ENCODE measurements at regions not wholly inside any gene's neighbourhood (a gene's known extent, or its start where the extent isn't known, plus 50 kb on each side); places are given as distances from the start of the nearest gene placed in this dataset.

DNA sequence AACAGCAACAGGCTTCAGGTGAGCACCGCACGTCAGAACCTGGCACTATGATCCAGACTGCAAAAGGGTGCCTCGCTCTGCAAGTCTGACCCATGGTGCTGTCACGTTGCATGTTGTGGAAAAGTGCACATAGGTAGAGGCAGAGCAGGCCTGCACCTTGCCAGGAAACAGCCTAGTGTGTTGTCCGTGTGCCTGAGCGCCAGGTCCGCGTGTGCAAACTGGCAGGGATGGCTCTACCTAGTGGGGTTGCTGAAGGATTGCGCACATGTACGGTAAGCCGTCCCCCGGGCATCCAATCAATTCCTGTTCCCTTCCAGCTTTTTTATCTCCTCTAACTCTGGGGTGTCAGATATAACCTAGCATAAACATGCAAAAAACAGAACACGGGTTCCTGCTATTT, 219.5 kb downstream of the NXNL2 start:
- TF ChIP-seq POLR2AphosphoS5 (IDR thresholded peaks at IDR 0.05) (no peak), POLR2A (IDR thresholded peaks at IDR 0.05) (no peak)
- TF ChIP-seq, protein P1, sequence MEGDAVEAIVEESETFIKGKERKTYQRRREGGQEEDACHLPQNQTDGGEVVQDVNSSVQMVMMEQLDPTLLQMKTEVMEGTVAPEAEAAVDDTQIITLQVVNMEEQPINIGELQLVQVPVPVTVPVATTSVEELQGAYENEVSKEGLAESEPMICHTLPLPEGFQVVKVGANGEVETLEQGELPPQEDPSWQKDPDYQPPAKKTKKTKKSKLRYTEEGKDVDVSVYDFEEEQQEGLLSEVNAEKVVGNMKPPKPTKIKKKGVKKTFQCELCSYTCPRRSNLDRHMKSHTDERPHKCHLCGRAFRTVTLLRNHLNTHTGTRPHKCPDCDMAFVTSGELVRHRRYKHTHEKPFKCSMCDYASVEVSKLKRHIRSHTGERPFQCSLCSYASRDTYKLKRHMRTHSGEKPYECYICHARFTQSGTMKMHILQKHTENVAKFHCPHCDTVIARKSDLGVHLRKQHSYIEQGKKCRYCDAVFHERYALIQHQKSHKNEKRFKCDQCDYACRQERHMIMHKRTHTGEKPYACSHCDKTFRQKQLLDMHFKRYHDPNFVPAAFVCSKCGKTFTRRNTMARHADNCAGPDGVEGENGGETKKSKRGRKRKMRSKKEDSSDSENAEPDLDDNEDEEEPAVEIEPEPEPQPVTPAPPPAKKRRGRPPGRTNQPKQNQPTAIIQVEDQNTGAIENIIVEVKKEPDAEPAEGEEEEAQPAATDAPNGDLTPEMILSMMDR (IDR thresholded peaks at IDR 0.05 in 8 of 11, conservative IDR thresholded peaks at IDR 0.05 in 3 of 11), result no peak

All from spleen (tissue), 7 donors.